RWPE1 (cell line): ENCODE measurements at regions not wholly inside any gene's neighbourhood (a gene's known extent, or its start where the extent isn't known, plus 50 kb on each side); places are given as distances from the start of the nearest gene placed in this dataset.

Source experiments
- CTCF ChIA-PET: fragments of 350-600 bp; sonication (Branson Sonifier 250); formaldehyde crosslinking; extraction: SDS; loops from one replicate; lab custom pipeline; 2021; lab: Yijun Ruan, JAX
- POLR2A ChIA-PET: fragments of 400-600 bp; formaldehyde crosslinking; extraction: SDS; loops from one replicate; lab custom pipeline; 2020; ENCODE audit warnings: antibody characterized with exemption; ENCODE audit not compliant: low non-redundant PET; lab: Yijun Ruan, JAX
- DNase-seq: peaks from one replicate; pipeline ENCODE4 v3.0.0; 2012; ENCODE audit warnings: low spot score
- H3K27ac ChIP-seq: fragments of 450-650 bp; 2 replicates; pipeline ENCODE4 v1.5.1; 2017
- CTCF ChIP-seq: fragments of 450-650 bp; conservative IDR thresholded peaks from 2 replicates; pipeline ENCODE4 v1.5.1; 2017; ENCODE audit warnings: low read depth, mild to moderate bottlenecking

GRCh38 chr2:16084274-16084673 lies 143.9 kb downstream of the MYCN start:
- CTCF ChIA-PET: no interaction called here
- no peak for DNase-seq
- no peak overlapping the region for H3K27ac ChIP-seq
- TF ChIP-seq CTCF: no peak
- POLR2A ChIA-PET: no interaction called here

GRCh38 chr2:16082276-16082675 lies 141.9 kb downstream of the MYCN start:
- TF ChIP-seq CTCF: no peak
- POLR2A ChIA-PET: no interaction called here

GRCh38 chr2:16081316-16082200 lies 141.2 kb downstream of the MYCN start:
- ChIA-PET CTCF (interaction anchor here (0.5 kb wide), 1 partner anchor 14 kb away, joined by 4 read pairs; no protein-coding TSS in a partner anchor), POLR2A (no interaction called here)
- no peak overlapping the region for H3K27ac ChIP-seq
- no peak for DNase-seq
- TF ChIP-seq CTCF: no peak

More at GRCh38 chr2:16082276-16082675, 141.9 kb downstream of the MYCN start:
- no peak for DNase-seq
- CTCF ChIA-PET: no interaction called here
- no peak overlapping the region for H3K27ac ChIP-seq

- POLR2A ChIA-PET: no interaction called here
- CTCF ChIA-PET: no interaction called here
These were observed 140.2 kb downstream of the MYCN start for GRCh38 chr2:16080516-16080915.

GRCh38 chr2:16080071-16080470 lies 139.7 kb downstream of the MYCN start:
- ChIA-PET CTCF (interaction anchor here (0.6 kb wide), 1 partner anchor 465 kb away, joined by 3 read pairs; no protein-coding TSS in a partner anchor), POLR2A (no interaction called here)
- H3K27ac ChIP-seq: no peak overlapping the region
- no peak for TF ChIP-seq CTCF
- DNase-seq: no peak

More at GRCh38 chr2:16080516-16080915, 140.2 kb downstream of the MYCN start:
- DNase-seq: no peak
- no peak overlapping the region for H3K27ac ChIP-seq
- TF ChIP-seq CTCF: no peak

- H3K27ac ChIP-seq: no peak overlapping the region
- POLR2A ChIA-PET: no interaction called here
- TF ChIP-seq CTCF: no peak
- CTCF ChIA-PET: interaction anchor here (0.6 kb wide), 1 partner anchor 466 kb away, joined by 3 read pairs; no protein-coding TSS in a partner anchor
- no peak for DNase-seq
These were observed 139.3 kb downstream of the MYCN start for GRCh38 chr2:16079637-16080036.
